B cell (primary cell): ENCODE measurements at regions not wholly inside any gene's neighbourhood (a gene's known extent, or its start where the extent isn't known, plus 50 kb on each side); places are given as distances from the start of the nearest gene placed in this dataset.

Experiments used
- EZH2 ChIP-seq: IDR thresholded peaks from 2 replicates; pipeline ENCODE4 v1.6.1; 2012; ENCODE audit warnings: borderline replicate concordance, low read depth, mild to moderate bottlenecking, moderate library complexity, low read length; ENCODE audit not compliant: insufficient read depth, poor library complexity, severe bottlenecking
- TF ChIP-seq, protein P1 (sequence below): fragments of 200-600 bp; IDR thresholded peaks from one replicate; pipeline ENCODE4 v1.8.0; 2022; ENCODE audit warnings: antibody characterized with exemption, mild to moderate bottlenecking

DNA sequence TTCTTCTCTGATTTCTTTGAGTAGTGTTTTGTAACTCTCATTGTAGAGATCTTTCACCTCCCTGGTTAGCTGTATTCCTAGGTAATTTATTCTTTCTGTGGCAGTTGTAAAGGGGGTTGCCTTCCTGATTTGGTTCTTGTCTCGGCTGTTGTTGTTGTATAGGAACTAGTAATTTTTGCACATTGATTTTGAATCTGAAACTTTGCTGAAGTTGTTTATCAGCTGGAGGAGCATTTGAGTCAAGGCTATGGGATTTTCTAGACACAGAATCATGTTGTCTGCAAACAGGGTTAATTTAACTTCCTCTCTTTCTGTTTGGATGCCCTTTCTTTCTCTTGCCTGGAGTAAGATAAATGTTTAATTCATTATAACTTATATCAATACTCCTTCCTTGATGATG, 86.4 kb downstream of the OLIG3 start:
- TF ChIP-seq EZH2, result no peak
- TF ChIP-seq, protein P1, sequence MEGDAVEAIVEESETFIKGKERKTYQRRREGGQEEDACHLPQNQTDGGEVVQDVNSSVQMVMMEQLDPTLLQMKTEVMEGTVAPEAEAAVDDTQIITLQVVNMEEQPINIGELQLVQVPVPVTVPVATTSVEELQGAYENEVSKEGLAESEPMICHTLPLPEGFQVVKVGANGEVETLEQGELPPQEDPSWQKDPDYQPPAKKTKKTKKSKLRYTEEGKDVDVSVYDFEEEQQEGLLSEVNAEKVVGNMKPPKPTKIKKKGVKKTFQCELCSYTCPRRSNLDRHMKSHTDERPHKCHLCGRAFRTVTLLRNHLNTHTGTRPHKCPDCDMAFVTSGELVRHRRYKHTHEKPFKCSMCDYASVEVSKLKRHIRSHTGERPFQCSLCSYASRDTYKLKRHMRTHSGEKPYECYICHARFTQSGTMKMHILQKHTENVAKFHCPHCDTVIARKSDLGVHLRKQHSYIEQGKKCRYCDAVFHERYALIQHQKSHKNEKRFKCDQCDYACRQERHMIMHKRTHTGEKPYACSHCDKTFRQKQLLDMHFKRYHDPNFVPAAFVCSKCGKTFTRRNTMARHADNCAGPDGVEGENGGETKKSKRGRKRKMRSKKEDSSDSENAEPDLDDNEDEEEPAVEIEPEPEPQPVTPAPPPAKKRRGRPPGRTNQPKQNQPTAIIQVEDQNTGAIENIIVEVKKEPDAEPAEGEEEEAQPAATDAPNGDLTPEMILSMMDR, result no peak
